CD14-positive monocyte (primary cell): ENCODE measurements at regions not wholly inside any gene's neighbourhood (a gene's known extent, or its start where the extent isn't known, plus 50 kb on each side); places are given as distances from the start of the nearest gene placed in this dataset.

ENCODE experiments used
- DNase-seq, 3 donors: peaks; one replicate each; pipeline ENCODE4 v3.0.0-alpha.2; 2011 to 2022
- H2AFZ ChIP-seq: 2 replicates; pipeline ENCODE4 v1.6.0; 2012; ENCODE audit warnings: mild to moderate bottlenecking, low read depth, low read length, inconsistent platforms; ENCODE audit not compliant: insufficient read depth, poor library complexity, severe bottlenecking
- H3K27ac ChIP-seq, 2 donors: 1 replicate in 1 of 2; 2 replicates in 1 of 2; pipeline ENCODE4 v1.5.1; 2012 to 2013; ENCODE audit warnings: low read length in 2 of 2, control low read depth in 1 of 2, inconsistent platforms in 1 of 2, low read depth in 1 of 2, mild to moderate bottlenecking in 1 of 2
- H3K27me3 ChIP-seq, 2 donors: one replicate each; pipeline versions ENCODE4 v1.6.0 to v1.6.1; 2011 to 2013; ENCODE audit warnings: low read length in 2 of 2; ENCODE audit not compliant: control insufficient read depth in 2 of 2, insufficient read depth in 2 of 2
- H3K36me3 ChIP-seq, 2 donors: replicated peaks in 1 of 2; 1 replicate in 1 of 2; 2 replicates in 1 of 2; pipeline versions ENCODE4 v1.5.1 to v1.6.1; 2012 to 2013; ENCODE audit warnings: low read length in 2 of 2, control low read depth in 1 of 2, inconsistent platforms in 1 of 2, mild to moderate bottlenecking in 1 of 2; ENCODE audit not compliant: insufficient read depth in 2 of 2, control insufficient read depth in 1 of 2
- H3K4me1 ChIP-seq, 2 donors: 1 replicate in 1 of 2; 2 replicates in 1 of 2; pipeline versions ENCODE4 v1.5.1 to v1.6.1; 2012 to 2013; ENCODE audit warnings: low read length in 2 of 2, control low read depth in 1 of 2, inconsistent platforms in 1 of 2, mild to moderate bottlenecking in 1 of 2, moderate library complexity in 1 of 2; ENCODE audit not compliant: insufficient read depth in 2 of 2, control insufficient read depth in 1 of 2
- H3K4me2 ChIP-seq: replicated peaks from 2 replicates; pipeline ENCODE3; 2012; ENCODE audit warnings: low read length, moderate library complexity, mild to moderate bottlenecking; ENCODE audit not compliant: poor library complexity, severe bottlenecking; ENCODE audit errors: extremely low read depth
- H3K4me3 ChIP-seq, 3 experiments: fragments of 200-600 bp in 1 of 3; sonication (generic) in 1 of 3; replicated peaks in 1 of 3; 1 replicate in 2 of 3; 2 replicates in 1 of 3; pipeline ENCODE4 v1.5.1; 2011 to 2013; ENCODE audit warnings: low read length in 3 of 3, mild to moderate bottlenecking in 3 of 3, control low read depth in 2 of 3, low read depth in 2 of 3, inconsistent platforms in 1 of 3, moderate library complexity in 1 of 3
- H3K79me2 ChIP-seq: 2 replicates; pipeline ENCODE4 v1.6.0; 2012; ENCODE audit warnings: mild to moderate bottlenecking, control low read depth, inconsistent platforms, low read length, moderate library complexity; ENCODE audit not compliant: insufficient read depth
- H3K9ac ChIP-seq: 2 replicates; pipeline ENCODE4 v1.6.0; 2017; ENCODE audit warnings: low read length, mild to moderate bottlenecking; ENCODE audit not compliant: insufficient read depth, poor library complexity, severe bottlenecking
- H3K9me3 ChIP-seq, 2 donors: replicated peaks in 1 of 2; 1 replicate in 1 of 2; 2 replicates in 1 of 2; pipeline versions ENCODE4 v1.5.1 to v1.6.1; 2012 to 2013; ENCODE audit warnings: low read length in 2 of 2, control low read depth in 1 of 2; ENCODE audit not compliant: control insufficient read depth in 1 of 2, insufficient read depth in 1 of 2
- H4K20me1 ChIP-seq: 2 replicates; pipeline ENCODE4 v1.6.0; 2012; ENCODE audit warnings: mild to moderate bottlenecking, low read length, control low read depth, moderate library complexity; ENCODE audit not compliant: insufficient read depth
- H3K27ac Mint-ChIP-seq, 7 donors: one replicate each; pipeline ENCODE4 v1.8.0; 2020; ENCODE audit warnings: mild to moderate bottlenecking in 7 of 7, mixed read lengths in 7 of 7, moderate library complexity in 6 of 7, inconsistent platforms in 2 of 7
- H3K27me3 Mint-ChIP-seq, 3 donors: one replicate each; pipeline ENCODE4 v1.8.0; 2021 to 2022; ENCODE audit warnings: low read depth in 3 of 3, mild to moderate bottlenecking in 3 of 3, mixed read lengths in 3 of 3, moderate library complexity in 3 of 3, inconsistent platforms in 1 of 3
- H3K36me3 Mint-ChIP-seq, 2 donors: one replicate each; pipeline ENCODE4 v1.8.0; 2020; ENCODE audit warnings: mixed read lengths in 2 of 2, inconsistent platforms in 1 of 2, mild to moderate bottlenecking in 1 of 2
- H3K4me1 Mint-ChIP-seq: one replicate; pipeline ENCODE4 v1.8.0; 2020; ENCODE audit warnings: mild to moderate bottlenecking, mixed read lengths
- H3K4me3 Mint-ChIP-seq, 2 donors: one replicate each; pipeline ENCODE4 v1.8.0; 2020; ENCODE audit warnings: mild to moderate bottlenecking in 2 of 2, mixed read lengths in 2 of 2, moderate library complexity in 1 of 2
- H3K9me3 Mint-ChIP-seq, 7 donors: one replicate each; pipeline ENCODE4 v1.8.0; 2020 to 2022; ENCODE audit warnings: mixed read lengths in 7 of 7, mild to moderate bottlenecking in 6 of 7, moderate library complexity in 6 of 7, inconsistent platforms in 2 of 7
- CTCF ChIP-seq: fragments of 200-600 bp; IDR thresholded peaks from one replicate; pipeline ENCODE4 v1.8.0; 2022; ENCODE audit warnings: antibody characterized with exemption, mild to moderate bottlenecking
- WGBS: methylation state at CpG from one replicate; pipeline ENCODE4 v1.1.5; 2013; ENCODE audit warnings: missing lambda C conversion rate; ENCODE audit not compliant: insufficient coverage; 5-methylcytosine and 5-hydroxymethylcytosine counted together
- intact Hi-C, 2 donors: fragments of 100-400 bp; cut with micrococcal nuclease; formaldehyde crosslinking; loops; one replicate each; pipeline versions ENCODE4 v1.15.0 to v1.15.1; 2023

GRCh38 chr22:34702279-34702678 is 363.7 kb upstream of the ISX start:
- no peak overlapping the region for H3K4me3 ChIP-seq
- no peak overlapping the region for H2AFZ ChIP-seq
- WGBS = no CpG with 5 or more reads among the region's 2 CpGs
- peaks cover 3 to 22% (median 7%) of the 10 kb centered on the region in 7 donors for H3K9me3 Mint-ChIP-seq
- no peaks in the 10 kb centered on the region for H3K36me3 Mint-ChIP-seq
- intact Hi-C loops = no loop called here
- H4K20me1 ChIP-seq = no peaks in the 10 kb centered on the region
- no peak overlapping the region for H3K4me2 ChIP-seq
- no peaks in the 10 kb centered on the region for H3K36me3 ChIP-seq
- no peaks in the 10 kb centered on the region for H3K27me3 ChIP-seq
- peaks cover 0 to 3% (median 0%) of the 10 kb centered on the region in 3 donors for H3K27me3 Mint-ChIP-seq
- H3K79me2 ChIP-seq = no peaks in the 10 kb centered on the region
- DNase-seq = no peak
- H3K4me3 Mint-ChIP-seq = no peak overlapping the region
- TF ChIP-seq CTCF = no peak
- H3K9ac ChIP-seq = no peak overlapping the region
- no peak overlapping the region for H3K27ac Mint-ChIP-seq
- H3K4me1 Mint-ChIP-seq = no peaks in the 10 kb centered on the region
- peaks cover 0 to 7% of the 10 kb centered on the region in 2 donors for H3K9me3 ChIP-seq
- no peaks in the 10 kb centered on the region for H3K4me1 ChIP-seq
- no peak overlapping the region for H3K27ac ChIP-seq

GRCh38 chr22:34709641-34710040 is 356.3 kb upstream of the ISX start:
- Histone ChIP-seq H4K20me1 (no peaks in the 10 kb centered on the region), H3K27me3 (no peaks in the 10 kb centered on the region), H3K4me2 (no peak overlapping the region), H3K36me3 (no peaks in the 10 kb centered on the region), H3K4me3 (no peak overlapping the region), H3K4me1 (no peaks in the 10 kb centered on the region), H2AFZ (no peak overlapping the region), H3K9me3 (peaks cover 5 to 20% of the 10 kb centered on the region in 2 donors), H3K9ac (no peak overlapping the region), H3K79me2 (no peaks in the 10 kb centered on the region), H3K27ac (no peak overlapping the region)
- intact Hi-C loops = no loop called here
- Mint-ChIP-seq H3K36me3 (no peaks in the 10 kb centered on the region), H3K27me3 (peaks cover 0 to 3% (median 3%) of the 10 kb centered on the region in 3 donors), H3K4me3 (no peak overlapping the region), H3K4me1 (no peaks in the 10 kb centered on the region), H3K27ac (no peak overlapping the region), H3K9me3 (peaks cover 4 to 15% (median 9%) of the 10 kb centered on the region in 7 donors)
- no peak for TF ChIP-seq CTCF
- WGBS = 100% methylated on average over 2 of the region's 2 CpGs
- no peak for DNase-seq
